ENCODE measurements at regions not wholly inside any gene's neighbourhood (a gene's known extent, or its start where the extent isn't known, plus 50 kb on each side); places are given as distances from the start of the nearest gene placed in this dataset.
"Not testable (repeated sequence)": the region's sequence is repeated elsewhere in the genome, so short reads cannot be mapped to it uniquely, and the experiment has no call there.

DNA sequence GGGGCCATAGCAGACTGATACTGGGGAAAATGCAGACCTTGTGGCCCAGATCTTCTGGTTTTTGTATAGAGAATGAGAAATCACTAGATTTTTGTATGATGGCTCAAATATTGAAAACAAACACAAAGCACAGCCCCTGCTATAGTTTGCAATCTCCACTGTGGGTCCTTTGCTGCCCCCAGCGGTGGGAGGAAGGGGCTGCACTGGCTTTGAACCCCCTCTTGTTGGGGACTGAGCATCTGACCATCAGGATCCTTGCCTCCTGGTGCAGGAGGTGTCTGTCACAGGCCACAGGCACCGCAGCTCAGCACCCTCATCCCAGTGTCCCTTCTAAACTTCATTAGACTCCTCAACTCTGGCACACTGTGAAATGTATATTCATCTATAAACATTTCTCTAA lies 252.3 kb downstream of the BCL2L11 start:
- TF ChIP-seq, protein P1, sequence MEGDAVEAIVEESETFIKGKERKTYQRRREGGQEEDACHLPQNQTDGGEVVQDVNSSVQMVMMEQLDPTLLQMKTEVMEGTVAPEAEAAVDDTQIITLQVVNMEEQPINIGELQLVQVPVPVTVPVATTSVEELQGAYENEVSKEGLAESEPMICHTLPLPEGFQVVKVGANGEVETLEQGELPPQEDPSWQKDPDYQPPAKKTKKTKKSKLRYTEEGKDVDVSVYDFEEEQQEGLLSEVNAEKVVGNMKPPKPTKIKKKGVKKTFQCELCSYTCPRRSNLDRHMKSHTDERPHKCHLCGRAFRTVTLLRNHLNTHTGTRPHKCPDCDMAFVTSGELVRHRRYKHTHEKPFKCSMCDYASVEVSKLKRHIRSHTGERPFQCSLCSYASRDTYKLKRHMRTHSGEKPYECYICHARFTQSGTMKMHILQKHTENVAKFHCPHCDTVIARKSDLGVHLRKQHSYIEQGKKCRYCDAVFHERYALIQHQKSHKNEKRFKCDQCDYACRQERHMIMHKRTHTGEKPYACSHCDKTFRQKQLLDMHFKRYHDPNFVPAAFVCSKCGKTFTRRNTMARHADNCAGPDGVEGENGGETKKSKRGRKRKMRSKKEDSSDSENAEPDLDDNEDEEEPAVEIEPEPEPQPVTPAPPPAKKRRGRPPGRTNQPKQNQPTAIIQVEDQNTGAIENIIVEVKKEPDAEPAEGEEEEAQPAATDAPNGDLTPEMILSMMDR (IDR thresholded peaks at IDR 0.05) = not testable (repeated sequence)
- not testable (repeated sequence) for TF ChIP-seq POLR2A (IDR thresholded peaks at IDR 0.05)

Measured in esophagus squamous epithelium (tissue), 4 donors.